Skeletal muscle cell (primary cell): ENCODE measurements at regions not wholly inside any gene's neighbourhood (a gene's known extent, or its start where the extent isn't known, plus 50 kb on each side); places are given as distances from the start of the nearest gene placed in this dataset.
A peak's percentile ranks its signal among the peaks of the same experiment; 100 is the strongest.

Source experiments
- DNase-seq: peaks from one replicate; pipeline ENCODE4 v3.0.0-alpha.2; 2010; ENCODE audit warnings: low read depth
- H3K4me3 ChIP-seq: 2 replicates; pipeline ENCODE4 v1.5.1; 2011; ENCODE audit warnings: low read depth, mild to moderate bottlenecking, control low read depth, low read length, moderate library complexity

- DNase-seq = no peak
- H3K4me3 ChIP-seq = no peak overlapping the region
Observed at GRCh38 chr1:75984781-75985180, 52.6 kb upstream of the ASB17 start.

GRCh38 chr1:75985827-75986226, 53.6 kb upstream of the ASB17 start:
- peak; percentile 15 for DNase-seq
- no peak overlapping the region for H3K4me3 ChIP-seq

GRCh38 chr1:75986478-75986877, 54.3 kb upstream of the ASB17 start:
- DNase-seq = no peak
- no peak overlapping the region for H3K4me3 ChIP-seq

GRCh38 chr1:75989121-75989520, 56.9 kb upstream of the ASB17 start:
- H3K4me3 ChIP-seq = no peak overlapping the region
- no peak for DNase-seq

DNA sequence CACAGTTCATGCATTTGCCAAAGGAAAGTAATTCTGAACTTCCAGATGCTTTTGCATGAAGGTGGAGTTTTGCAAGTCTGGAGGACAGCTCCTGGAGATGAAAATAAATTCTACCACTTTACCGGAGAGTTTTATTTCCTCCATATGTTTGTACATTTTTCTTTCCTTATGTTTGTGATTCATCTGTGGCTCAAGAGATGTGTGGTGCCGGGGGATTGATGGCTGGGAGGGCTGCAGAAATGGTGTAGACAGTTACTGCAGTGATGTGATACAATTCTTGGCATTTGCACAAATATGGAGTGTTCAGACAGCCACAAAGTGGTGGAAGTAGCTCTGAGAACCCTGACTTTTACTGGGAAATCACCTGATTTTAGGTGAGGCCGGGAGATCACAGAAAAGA, 58.5 kb upstream of the ASB17 start:
- no peak for DNase-seq
- H3K4me3 ChIP-seq = no peak overlapping the region

- H3K4me3 ChIP-seq = no peak overlapping the region
- peak; percentile 20 for DNase-seq
Observed at GRCh38 chr1:75991497-75992114, 59.4 kb upstream of the ASB17 start.

DNA sequence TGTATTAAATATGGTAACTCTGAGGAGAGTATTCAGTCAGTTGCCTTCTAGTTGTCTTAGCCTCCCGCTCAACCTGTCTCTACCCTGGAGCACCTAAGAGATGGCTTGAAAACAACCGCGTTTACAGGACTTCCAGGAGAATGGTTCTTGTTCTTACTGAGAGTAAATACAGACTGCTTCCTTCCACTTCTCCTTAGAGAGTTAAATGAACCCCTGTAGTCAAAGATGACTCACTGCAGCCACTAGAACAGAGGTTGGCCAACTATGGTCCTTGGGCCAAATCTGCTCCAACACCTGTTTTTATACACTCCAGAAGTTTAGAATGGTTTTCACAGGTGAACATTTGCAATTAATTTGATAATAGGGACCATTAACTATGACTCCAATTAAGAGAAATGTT, 60.1 kb upstream of the ASB17 start:
- DNase-seq = no peak
- no peak overlapping the region for H3K4me3 ChIP-seq

- H3K4me3 ChIP-seq = no peak overlapping the region
- DNase-seq = no peak
Observed at GRCh38 chr1:75993661-75994060, 61.5 kb upstream of the ASB17 start.

DNA sequence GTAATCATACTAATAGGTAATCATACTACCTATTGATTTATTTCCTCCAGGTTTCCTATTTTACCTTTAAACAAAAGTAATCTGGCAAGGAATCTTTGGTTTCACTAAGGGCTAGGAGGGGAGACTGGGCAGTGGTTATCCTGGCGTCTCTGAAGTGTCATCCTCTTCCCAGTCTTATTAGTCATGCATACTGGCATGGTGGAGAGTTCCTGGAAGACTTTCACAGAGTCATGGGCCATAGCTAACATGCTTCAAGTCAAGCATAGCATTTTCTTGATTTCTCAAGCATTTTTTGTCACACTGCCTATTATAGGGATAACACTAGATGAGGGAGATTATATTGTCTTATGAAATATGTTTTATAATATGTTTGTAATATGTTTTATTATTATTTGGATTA, 64.0 kb upstream of the ASB17 start:
- DNase-seq = no peak
- H3K4me3 ChIP-seq = no peak overlapping the region

GRCh38 chr1:75999034-75999433, 66.8 kb upstream of the ASB17 start:
- no peak for DNase-seq
- no peak overlapping the region for H3K4me3 ChIP-seq

DNA sequence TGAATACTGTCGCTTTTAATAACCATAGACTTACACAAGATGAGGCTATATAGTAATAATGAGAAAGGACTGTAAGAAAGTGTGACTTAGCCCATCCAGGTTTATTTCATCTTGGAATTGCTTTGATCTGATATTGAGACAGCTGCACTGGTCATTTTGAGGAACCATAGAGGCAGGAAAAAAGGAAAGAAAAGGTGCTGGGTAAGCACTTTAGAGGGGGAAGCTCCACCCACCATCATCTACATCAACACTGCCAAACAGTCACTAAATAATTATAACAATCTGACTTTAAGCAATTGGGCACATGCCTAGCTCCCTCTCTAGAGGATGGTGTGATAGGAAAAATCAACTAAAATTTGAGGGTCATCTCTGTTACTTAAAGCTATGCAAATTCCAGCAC, 70.6 kb upstream of the ST6GALNAC3 start:
- no peak for DNase-seq

DNA sequence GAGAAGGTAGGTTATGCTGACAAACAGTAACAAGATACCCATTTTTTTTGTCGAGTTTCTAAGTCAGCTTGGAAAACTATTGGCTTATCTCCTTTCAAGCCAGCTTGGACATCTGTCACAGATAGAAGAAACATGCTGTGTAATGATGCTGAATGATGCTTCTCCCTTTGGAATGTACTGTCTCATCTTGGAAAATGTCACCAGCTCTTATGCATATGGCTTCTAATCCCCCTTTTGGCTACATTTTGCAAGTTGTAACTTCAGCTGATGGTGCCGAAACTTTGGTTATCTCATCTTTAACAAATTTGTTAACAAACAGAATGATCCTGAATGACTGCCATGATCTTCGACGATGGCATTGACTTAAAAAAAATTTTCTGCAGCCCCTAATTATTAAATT, 68.8 kb upstream of the ST6GALNAC3 start:
- no peak for DNase-seq
- H3K4me3 ChIP-seq = no peak overlapping the region

More for the DNA sequence above, 70.6 kb upstream of the ST6GALNAC3 start:
- H3K4me3 ChIP-seq = no peak overlapping the region

DNA sequence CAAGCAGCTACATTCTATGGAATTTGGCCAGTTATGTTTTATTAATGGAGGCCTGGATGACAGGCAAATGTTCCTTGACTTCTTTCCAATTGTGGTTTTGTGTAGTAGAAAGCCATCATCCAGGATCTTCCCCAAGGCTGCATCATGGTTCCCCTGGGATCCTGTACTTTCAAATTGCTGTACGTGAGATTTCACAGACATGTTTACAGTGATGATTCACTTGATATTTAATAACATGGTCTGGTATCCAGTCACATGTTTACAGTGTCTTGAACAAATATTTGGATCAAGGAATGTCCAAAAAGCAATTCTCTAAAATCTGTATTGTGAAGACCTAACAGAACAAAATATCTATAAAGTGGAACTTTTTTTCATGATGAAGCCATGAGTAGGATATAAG, 68.3 kb upstream of the ST6GALNAC3 start:
- DNase-seq = peak; percentile 62
- no peak overlapping the region for H3K4me3 ChIP-seq

GRCh38 chr1:76010802-76011201, 63.7 kb upstream of the ST6GALNAC3 start:
- DNase-seq = no peak
- no peak overlapping the region for H3K4me3 ChIP-seq

GRCh38 chr1:76012341-76013205, 62.0 kb upstream of the ST6GALNAC3 start:
- no peak overlapping the region for H3K4me3 ChIP-seq
- no peak for DNase-seq

DNA sequence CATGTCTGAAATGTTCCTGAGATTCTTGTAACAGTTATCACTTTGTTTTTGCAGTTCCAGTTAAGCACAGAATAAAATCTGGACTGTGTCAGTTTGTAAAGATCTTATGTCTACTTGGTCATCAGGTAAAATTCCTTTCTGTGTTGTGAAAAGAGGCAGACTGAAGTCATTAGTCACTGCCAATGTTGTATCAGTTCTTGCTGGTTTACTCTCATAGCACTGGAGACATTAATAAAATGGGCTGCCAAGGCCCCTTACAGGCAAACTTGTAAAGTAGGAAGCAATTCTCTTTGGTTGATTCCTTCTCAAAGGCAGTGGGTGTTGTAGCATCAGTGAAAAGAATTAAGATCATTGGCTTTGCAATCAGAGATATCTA, 61.4 kb upstream of the ST6GALNAC3 start:
- no peak overlapping the region for H3K4me3 ChIP-seq
- no peak for DNase-seq

GRCh38 chr1:76015478-76016103, 59.0 kb upstream of the ST6GALNAC3 start:
- no peak for DNase-seq
- H3K4me3 ChIP-seq = no peak overlapping the region

DNA sequence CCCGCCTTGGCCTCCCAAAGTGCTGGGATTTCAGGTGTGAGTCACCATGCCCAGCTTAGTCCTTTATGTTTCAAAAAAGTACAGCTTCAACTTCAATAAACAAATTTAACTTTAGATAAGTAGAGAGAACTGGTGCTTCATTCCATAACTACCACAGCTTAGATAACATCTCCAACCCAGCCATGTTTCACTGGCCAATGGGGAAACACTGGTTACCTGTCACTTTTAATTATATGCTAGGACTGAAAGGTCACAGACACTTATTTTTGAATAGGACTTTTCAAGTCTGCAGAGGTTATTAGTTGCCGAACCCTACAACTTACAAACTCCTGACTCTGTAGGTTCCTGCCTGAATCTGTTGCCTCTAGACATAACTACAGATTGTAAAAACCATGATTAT, 56.5 kb upstream of the ST6GALNAC3 start:
- H3K4me3 ChIP-seq = no peak overlapping the region
- DNase-seq = no peak

DNA sequence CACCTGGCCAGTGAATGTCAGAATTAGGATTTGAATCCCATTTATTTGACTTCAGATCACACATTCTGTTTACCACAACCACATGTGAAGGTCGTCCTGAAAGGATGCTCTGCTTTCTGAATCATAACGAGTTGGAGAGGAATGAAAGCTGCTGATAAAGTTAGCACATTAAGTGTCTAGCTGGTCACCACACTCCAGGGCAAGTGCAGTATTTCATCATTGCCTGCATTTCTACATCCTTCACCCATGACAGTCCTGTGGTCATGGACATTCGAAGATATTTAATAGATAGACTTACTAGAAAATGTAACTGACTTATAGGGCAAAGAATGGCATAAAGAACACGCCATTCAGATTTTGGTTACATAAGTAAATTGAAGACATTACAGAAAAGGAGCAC, 52.7 kb upstream of the ST6GALNAC3 start:
- H3K4me3 ChIP-seq = no peak overlapping the region
- no peak for DNase-seq

GRCh38 chr1:76023669-76024435, 50.7 kb upstream of the ST6GALNAC3 start:
- no peak for DNase-seq
- no peak overlapping the region for H3K4me3 ChIP-seq
